ENCODE measurements at regions not wholly inside any gene's neighbourhood (a gene's known extent, or its start where the extent isn't known, plus 50 kb on each side); places are given as distances from the start of the nearest gene placed in this dataset.

GRCh38 chr11:120032766-120033390 is 105.0 kb downstream of the TRIM29 start:
- no peak for DNase-seq

GRCh38 chr11:120031612-120032600 is 106.0 kb downstream of the TRIM29 start:
- DNase-seq = no peak

GRCh38 chr11:120031156-120031555 is 106.8 kb downstream of the TRIM29 start:
- DNase-seq = no peak

GRCh38 chr11:120030411-120030810 is 107.5 kb downstream of the TRIM29 start:
- no peak for DNase-seq

GRCh38 chr11:120029321-120029720 is 108.6 kb downstream of the TRIM29 start:
- DNase-seq = no peak

GRCh38 chr11:120028897-120029258 is 109.0 kb downstream of the TRIM29 start:
- DNase-seq = no peak

GRCh38 chr11:120028181-120028896 is 109.6 kb downstream of the TRIM29 start:
- DNase-seq = no peak

- no peak for DNase-seq
These were observed 110.2 kb downstream of the TRIM29 start for GRCh38 chr11:120027546-120028180.

- DNase-seq = no peak
These were observed 112.1 kb downstream of the TRIM29 start for GRCh38 chr11:120025606-120026335.

- no peak for DNase-seq
These were observed 113.3 kb downstream of the TRIM29 start for GRCh38 chr11:120024586-120024985.

GRCh38 chr11:120024046-120024445 is 113.9 kb downstream of the TRIM29 start:
- DNase-seq = no peak

GRCh38 chr11:120023551-120023950 is 114.4 kb downstream of the TRIM29 start:
- DNase-seq = no peak

- DNase-seq = no peak
These were observed 114.8 kb downstream of the TRIM29 start for GRCh38 chr11:120023120-120023519.

GRCh38 chr11:120022617-120023016 is 115.3 kb downstream of the TRIM29 start:
- DNase-seq = no peak

- no peak for DNase-seq
These were observed 115.9 kb downstream of the TRIM29 start for GRCh38 chr11:120021978-120022377.

GRCh38 chr11:120021391-120021953 is 116.4 kb downstream of the TRIM29 start:
- no peak for DNase-seq

GRCh38 chr11:120020981-120021380 is 116.9 kb downstream of the TRIM29 start:
- no peak for DNase-seq

GRCh38 chr11:120020486-120020885 is 117.4 kb downstream of the TRIM29 start:
- no peak for DNase-seq

- DNase-seq = no peak
These were observed 118.7 kb downstream of the TRIM29 start for GRCh38 chr11:120019191-120019590.

GRCh38 chr11:120017582-120018150 is 120.2 kb downstream of the TRIM29 start:
- DNase-seq = no peak
